ENCODE measurements at regions not wholly inside any gene's neighbourhood (a gene's known extent, or its start where the extent isn't known, plus 50 kb on each side); places are given as distances from the start of the nearest gene placed in this dataset.

DNA sequence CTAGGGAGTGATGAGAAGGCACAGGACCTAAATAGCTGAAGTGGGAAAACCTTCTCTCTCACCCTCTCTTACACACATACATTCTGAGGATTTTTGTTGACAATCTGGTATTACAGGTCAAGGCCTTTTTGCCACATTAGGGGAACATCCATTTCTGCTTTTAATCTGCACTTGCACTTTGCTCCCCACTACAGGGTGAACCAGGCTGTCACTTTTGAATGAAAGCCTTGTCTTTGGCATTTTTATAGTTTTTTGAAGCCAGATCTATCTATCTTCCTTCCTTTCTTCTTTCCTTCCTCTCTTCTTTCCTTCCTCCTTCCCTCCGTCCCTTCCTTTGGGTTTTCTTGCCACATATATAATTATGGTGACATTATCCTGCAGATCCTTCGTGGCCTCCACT lies 165.9 kb upstream of the OTX2 start (continued):
- TF ChIP-seq GABPB1 (CRISPR knock-in tag; IDR thresholded peaks at IDR 0.05) (no peak), CBX2 (IDR thresholded peaks at IDR 0.05; ENCODE audit: insufficient read depth, low read length, poor library complexity, severe bottlenecking) (no peak), SNIP1 (IDR thresholded peaks at IDR 0.05; ENCODE audit: low read depth) (no peak), ZNF165 (CRISPR knock-in tag; IDR thresholded peaks at IDR 0.05; ENCODE audit: borderline replicate concordance) (no peak), ZNF444 (CRISPR knock-in tag; IDR thresholded peaks at IDR 0.05) (no peak), TAF1 (IDR thresholded peaks at IDR 0.05; ENCODE audit: control insufficient read depth, extremely low read depth, insufficient read depth, low read length, severe bottlenecking) (no peak), PHF21A (IDR thresholded peaks at IDR 0.05; ENCODE audit: borderline replicate concordance, low read depth) (no peak), ZKSCAN3 (CRISPR knock-in tag; IDR thresholded peaks at IDR 0.05) (no peak), TEAD4 (IDR thresholded peaks at IDR 0.05; ENCODE audit: low read length) (no peak), TEAD4 (CRISPR knock-in tag; IDR thresholded peaks at IDR 0.05; ENCODE audit: borderline replicate concordance) (no peak)
- TF ChIP-seq, protein P1, sequence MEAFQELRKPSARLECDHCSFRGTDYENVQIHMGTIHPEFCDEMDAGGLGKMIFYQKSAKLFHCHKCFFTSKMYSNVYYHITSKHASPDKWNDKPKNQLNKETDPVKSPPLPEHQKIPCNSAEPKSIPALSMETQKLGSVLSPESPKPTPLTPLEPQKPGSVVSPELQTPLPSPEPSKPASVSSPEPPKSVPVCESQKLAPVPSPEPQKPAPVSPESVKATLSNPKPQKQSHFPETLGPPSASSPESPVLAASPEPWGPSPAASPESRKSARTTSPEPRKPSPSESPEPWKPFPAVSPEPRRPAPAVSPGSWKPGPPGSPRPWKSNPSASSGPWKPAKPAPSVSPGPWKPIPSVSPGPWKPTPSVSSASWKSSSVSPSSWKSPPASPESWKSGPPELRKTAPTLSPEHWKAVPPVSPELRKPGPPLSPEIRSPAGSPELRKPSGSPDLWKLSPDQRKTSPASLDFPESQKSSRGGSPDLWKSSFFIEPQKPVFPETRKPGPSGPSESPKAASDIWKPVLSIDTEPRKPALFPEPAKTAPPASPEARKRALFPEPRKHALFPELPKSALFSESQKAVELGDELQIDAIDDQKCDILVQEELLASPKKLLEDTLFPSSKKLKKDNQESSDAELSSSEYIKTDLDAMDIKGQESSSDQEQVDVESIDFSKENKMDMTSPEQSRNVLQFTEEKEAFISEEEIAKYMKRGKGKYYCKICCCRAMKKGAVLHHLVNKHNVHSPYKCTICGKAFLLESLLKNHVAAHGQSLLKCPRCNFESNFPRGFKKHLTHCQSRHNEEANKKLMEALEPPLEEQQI (IDR thresholded peaks at IDR 0.05): no peak

GRCh38 chr14:56975521-56975920 lies 165.2 kb upstream of the OTX2 start:
- BruUV-seq (replicated peaks): no TSS peak
- H2AFZ ChIP-seq (ENCODE audit: low read depth, low read length): no peak overlapping the region
- no peaks in the 10 kb centered on the region for H3K79me2 ChIP-seq (ENCODE audit: control insufficient read depth, insufficient read depth, low read length)
- H3K9ac ChIP-seq (ENCODE audit: insufficient read depth in 1 of 2, low read depth in 2 of 2, low read length in 2 of 2): no peak overlapping the region
- ATAC-seq: no peak
- DNase-seq (ENCODE audit: extremely low read depth in 1 of 4, low spot score in 3 of 4): no peak
- peaks cover 2% of the 10 kb centered on the region; the same call in 1 of the 2 replicates for H3K9me3 ChIP-seq (replicated peaks; ENCODE audit: control insufficient read depth, insufficient read depth, low read depth, low read length)
- no peaks in the 10 kb centered on the region for H3K9me1 ChIP-seq (ENCODE audit: control insufficient read depth, insufficient read depth, low read length)
- no peak for FAIRE-seq
- intact Hi-C loops (cut with micrococcal nuclease): no loop called here
- H3K36me3 ChIP-seq (ENCODE audit: control insufficient read depth, insufficient read depth, low read length): no peaks in the 10 kb centered on the region
- no peaks in the 10 kb centered on the region for H3K27me3 ChIP-seq (ENCODE audit: control insufficient read depth in 2 of 2, insufficient read depth in 2 of 2, low read length in 2 of 2)
- no peaks in the 10 kb centered on the region for H4K20me1 ChIP-seq (replicated peaks; ENCODE audit: control insufficient read depth, insufficient read depth, low read length)
- no peak overlapping the region for H3K27ac ChIP-seq (ENCODE audit: extremely low read depth, low read depth, low read length)
- 86% methylated on average over 4 of the region's 4 CpGs for WGBS (ENCODE audit: insufficient coverage, low coverage, missing lambda C conversion rate)
- no peaks in the 10 kb centered on the region for H3K4me1 ChIP-seq (replicated peaks in 1 of 2; ENCODE audit: control insufficient read depth in 2 of 2, insufficient read depth in 2 of 2, low read length in 2 of 2)
- H3K4me3 ChIP-seq: no peak overlapping the region
- POLR2A ChIA-PET: no interaction called here
- in situ Hi-C loops (cut with MboI): no loop called here
- CTCF ChIA-PET (ENCODE audit: low intra/inter-chr PET ratio): no interaction called here
- no peak overlapping the region for H3K4me2 ChIP-seq (ENCODE audit: insufficient read depth, low read length)
- TF ChIP-seq, protein P2, sequence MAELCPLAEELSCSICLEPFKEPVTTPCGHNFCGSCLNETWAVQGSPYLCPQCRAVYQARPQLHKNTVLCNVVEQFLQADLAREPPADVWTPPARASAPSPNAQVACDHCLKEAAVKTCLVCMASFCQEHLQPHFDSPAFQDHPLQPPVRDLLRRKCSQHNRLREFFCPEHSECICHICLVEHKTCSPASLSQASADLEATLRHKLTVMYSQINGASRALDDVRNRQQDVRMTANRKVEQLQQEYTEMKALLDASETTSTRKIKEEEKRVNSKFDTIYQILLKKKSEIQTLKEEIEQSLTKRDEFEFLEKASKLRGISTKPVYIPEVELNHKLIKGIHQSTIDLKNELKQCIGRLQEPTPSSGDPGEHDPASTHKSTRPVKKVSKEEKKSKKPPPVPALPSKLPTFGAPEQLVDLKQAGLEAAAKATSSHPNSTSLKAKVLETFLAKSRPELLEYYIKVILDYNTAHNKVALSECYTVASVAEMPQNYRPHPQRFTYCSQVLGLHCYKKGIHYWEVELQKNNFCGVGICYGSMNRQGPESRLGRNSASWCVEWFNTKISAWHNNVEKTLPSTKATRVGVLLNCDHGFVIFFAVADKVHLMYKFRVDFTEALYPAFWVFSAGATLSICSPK (IDR thresholded peaks at IDR 0.05; ENCODE audit: borderline replicate concordance): no peak
- no peak for TF ChIP-seq BHLHE40 (IDR thresholded peaks at IDR 0.05; ENCODE audit: low read length)
- TF ChIP-seq TCF3 (CRISPR knock-in tag; IDR thresholded peaks at IDR 0.05): no peak
- no peak for TF ChIP-seq MXI1 (IDR thresholded peaks at IDR 0.05; ENCODE audit: low read depth, low read length)
- TF ChIP-seq, protein P3, sequence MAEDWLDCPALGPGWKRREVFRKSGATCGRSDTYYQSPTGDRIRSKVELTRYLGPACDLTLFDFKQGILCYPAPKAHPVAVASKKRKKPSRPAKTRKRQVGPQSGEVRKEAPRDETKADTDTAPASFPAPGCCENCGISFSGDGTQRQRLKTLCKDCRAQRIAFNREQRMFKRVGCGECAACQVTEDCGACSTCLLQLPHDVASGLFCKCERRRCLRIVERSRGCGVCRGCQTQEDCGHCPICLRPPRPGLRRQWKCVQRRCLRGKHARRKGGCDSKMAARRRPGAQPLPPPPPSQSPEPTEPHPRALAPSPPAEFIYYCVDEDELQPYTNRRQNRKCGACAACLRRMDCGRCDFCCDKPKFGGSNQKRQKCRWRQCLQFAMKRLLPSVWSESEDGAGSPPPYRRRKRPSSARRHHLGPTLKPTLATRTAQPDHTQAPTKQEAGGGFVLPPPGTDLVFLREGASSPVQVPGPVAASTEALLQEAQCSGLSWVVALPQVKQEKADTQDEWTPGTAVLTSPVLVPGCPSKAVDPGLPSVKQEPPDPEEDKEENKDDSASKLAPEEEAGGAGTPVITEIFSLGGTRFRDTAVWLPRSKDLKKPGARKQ (CRISPR knock-in tag; IDR thresholded peaks at IDR 0.05): no peak
- TF ChIP-seq ZKSCAN1 (IDR thresholded peaks at IDR 0.05; ENCODE audit: low read depth, low read length): no peak
- TF ChIP-seq GTF2F1 (IDR thresholded peaks at IDR 0.05; ENCODE audit: low read depth, low read length): no peak

Measured in K562 (cell line).